Upper lobe of left lung (tissue), 6 donors: ENCODE measurements at regions not wholly inside any gene's neighbourhood (a gene's known extent, or its start where the extent isn't known, plus 50 kb on each side); places are given as distances from the start of the nearest gene placed in this dataset.

Experiments
- ATAC-seq, 2 donors: fragments of 200-7000 bp; cut with Tn5 transposase; one replicate each; pipeline ENCODE4 v1.9.1; 2022; ENCODE audit warnings: mild to moderate bottlenecking in 2 of 2, moderate library complexity in 2 of 2; ENCODE audit not compliant: low FRiP score in 2 of 2
- DNase-seq, 2 donors: peaks; one replicate each; pipeline ENCODE4 v3.0.0-alpha.2; 2019 to 2020
- H3K27ac ChIP-seq, 4 donors: fragments of 200-600 bp; sonication (generic); one replicate each; pipeline ENCODE4 v1.5.1; 2016 to 2019
- H3K27me3 ChIP-seq, 4 donors: fragments of 200-600 bp; sonication (generic); one replicate each; pipeline ENCODE4 v1.5.1; 2017 to 2019
- H3K36me3 ChIP-seq, 4 donors: fragments of 200-600 bp; sonication (generic); one replicate each; pipeline ENCODE4 v1.5.1; 2016 to 2019
- H3K4me1 ChIP-seq, 4 donors: fragments of 200-600 bp; sonication (generic); one replicate each; pipeline ENCODE4 v1.5.1; 2018 to 2019
- H3K4me3 ChIP-seq, 4 donors: fragments of 200-600 bp; sonication (generic); one replicate each; pipeline ENCODE4 v1.5.1; 2017 to 2019; ENCODE audit warnings: mild to moderate bottlenecking in 2 of 4, moderate library complexity in 1 of 4
- H3K9me3 ChIP-seq, 4 donors: fragments of 200-600 bp; sonication (generic); one replicate each; pipeline ENCODE4 v1.5.1; 2018 to 2019
- EP300 ChIP-seq, 4 donors: sonication (generic); formaldehyde crosslinking; IDR thresholded peaks; one replicate each; pipeline ENCODE4 v1.5.1; 2017; ENCODE audit warnings: antibody characterized with exemption in 4 of 4, control low read depth in 2 of 4
- POLR2A ChIP-seq, 4 donors: fragments of 450-650 bp; IDR thresholded peaks; one replicate each; pipeline ENCODE4 v1.5.1; 2016 to 2017; ENCODE audit warnings: antibody characterized with exemption in 4 of 4, mild to moderate bottlenecking in 2 of 4
- POLR2AphosphoS5 ChIP-seq, 2 donors: sonication (generic); formaldehyde crosslinking; IDR thresholded peaks; one replicate each; pipeline ENCODE4 v1.5.1; 2017; ENCODE audit warnings: antibody characterized with exemption in 2 of 2
- WGBS, 2 donors: methylation state at CpG; one replicate each; pipeline ENCODE4 v1.1.5; 2017 to 2018; 5-methylcytosine and 5-hydroxymethylcytosine counted together
- TF ChIP-seq, protein P1 (sequence below), 6 experiments: fragments of 450-650 bp in 4 of 6; fragments of 200-600 bp in 2 of 6; sonication (generic) in 2 of 6; IDR thresholded peaks; one replicate each; pipeline ENCODE4 v1.5.1; 2016 to 2019; ENCODE audit warnings: antibody characterized with exemption in 6 of 6
- donor health status: DM: no; HTN: no; CAD: no; lungs with moderate emphysema.
- donor health status: DM: no; HTN: yes; CAD: no; lungs with severe emphysema.

GRCh38 chr6:164927288-164928056 is 381.9 kb downstream of the C6orf118 start:
- Histone ChIP-seq H3K9me3 (no peaks in the 10 kb centered on the region), H3K27ac (no peak overlapping the region), H3K4me3 (no peak overlapping the region), H3K27me3 (no peaks in the 10 kb centered on the region), H3K4me1 (no peaks in the 10 kb centered on the region), H3K36me3 (no peaks in the 10 kb centered on the region)
- no peak for TF ChIP-seq POLR2AphosphoS5 (IDR thresholded peaks at IDR 0.05)
- TF ChIP-seq, protein P1, sequence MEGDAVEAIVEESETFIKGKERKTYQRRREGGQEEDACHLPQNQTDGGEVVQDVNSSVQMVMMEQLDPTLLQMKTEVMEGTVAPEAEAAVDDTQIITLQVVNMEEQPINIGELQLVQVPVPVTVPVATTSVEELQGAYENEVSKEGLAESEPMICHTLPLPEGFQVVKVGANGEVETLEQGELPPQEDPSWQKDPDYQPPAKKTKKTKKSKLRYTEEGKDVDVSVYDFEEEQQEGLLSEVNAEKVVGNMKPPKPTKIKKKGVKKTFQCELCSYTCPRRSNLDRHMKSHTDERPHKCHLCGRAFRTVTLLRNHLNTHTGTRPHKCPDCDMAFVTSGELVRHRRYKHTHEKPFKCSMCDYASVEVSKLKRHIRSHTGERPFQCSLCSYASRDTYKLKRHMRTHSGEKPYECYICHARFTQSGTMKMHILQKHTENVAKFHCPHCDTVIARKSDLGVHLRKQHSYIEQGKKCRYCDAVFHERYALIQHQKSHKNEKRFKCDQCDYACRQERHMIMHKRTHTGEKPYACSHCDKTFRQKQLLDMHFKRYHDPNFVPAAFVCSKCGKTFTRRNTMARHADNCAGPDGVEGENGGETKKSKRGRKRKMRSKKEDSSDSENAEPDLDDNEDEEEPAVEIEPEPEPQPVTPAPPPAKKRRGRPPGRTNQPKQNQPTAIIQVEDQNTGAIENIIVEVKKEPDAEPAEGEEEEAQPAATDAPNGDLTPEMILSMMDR (IDR thresholded peaks at IDR 0.05): peak; percentile 68 to 96 (median 88)
- DNase-seq: peak; percentile 62 to 93
- ATAC-seq: peak in 1 of 2 donors; percentile 91
- 18 to 21% methylated on average over 17 of the region's 17 CpGs for WGBS, 2 donors

DNA sequence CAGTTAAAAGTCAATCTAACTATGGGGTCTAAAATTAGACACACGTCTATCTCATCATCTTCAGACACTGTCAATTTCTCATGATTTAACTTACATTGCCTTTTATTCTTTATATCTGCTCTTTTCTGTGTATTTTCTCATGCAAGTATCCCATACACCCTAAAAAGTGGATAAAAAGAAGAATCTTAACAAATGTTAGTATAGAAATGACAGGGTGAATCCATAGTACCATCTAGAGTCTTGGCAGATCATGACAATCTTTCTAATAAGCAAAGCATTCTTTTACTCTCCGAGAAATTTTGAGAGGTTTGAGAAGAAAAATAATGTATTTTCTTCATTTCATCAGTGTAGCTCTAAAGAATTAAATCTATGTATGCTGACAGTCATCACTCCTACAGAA is 382.7 kb downstream of the C6orf118 start:
- no peaks in the 10 kb centered on the region for H3K36me3 ChIP-seq
- H3K9me3 ChIP-seq: no peaks in the 10 kb centered on the region
- no peak overlapping the region for H3K27ac ChIP-seq
- no peaks in the 10 kb centered on the region for H3K4me1 ChIP-seq
- TF ChIP-seq POLR2A (IDR thresholded peaks at IDR 0.05): no peak
- no peak for TF ChIP-seq POLR2AphosphoS5 (IDR thresholded peaks at IDR 0.05)
- TF ChIP-seq, protein P1 (IDR thresholded peaks at IDR 0.05): no peak
- TF ChIP-seq EP300 (IDR thresholded peaks at IDR 0.05): no peak
- DNase-seq: no peak
- H3K4me3 ChIP-seq: no peak overlapping the region
- 67 to 80% methylated on average over 2 of the region's 2 CpGs for WGBS, 2 donors
- no peak for ATAC-seq
- no peaks in the 10 kb centered on the region for H3K27me3 ChIP-seq

DNA sequence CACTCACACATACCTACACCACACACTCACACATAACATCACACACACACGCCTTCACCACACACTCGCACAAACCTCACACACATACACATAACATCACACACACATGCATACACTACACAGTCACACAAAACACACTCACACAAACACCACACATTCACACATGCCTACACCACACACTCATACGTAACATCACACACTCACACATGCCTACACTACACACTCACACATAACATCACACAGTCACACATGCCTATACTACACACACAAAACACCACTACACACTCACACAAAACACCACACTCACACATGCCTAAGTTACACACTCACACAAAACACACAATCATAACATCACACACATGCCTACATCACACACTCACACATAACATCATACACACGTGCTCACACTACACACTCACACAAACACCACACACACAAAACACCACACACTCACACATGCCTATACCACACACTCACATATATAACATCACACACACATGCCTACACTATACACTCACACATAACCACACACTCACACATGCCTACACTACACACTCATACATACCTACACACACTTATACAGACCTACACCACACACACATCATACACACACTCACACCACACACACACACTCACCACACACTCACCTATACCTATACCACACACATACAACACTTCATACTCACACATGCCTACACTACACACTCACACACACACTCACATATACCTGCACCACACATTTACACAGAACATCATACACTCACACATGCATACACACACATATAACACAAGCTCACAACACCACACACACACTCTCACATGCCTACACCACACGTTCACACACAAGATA is 383.5 kb downstream of the C6orf118 start:
- Histone ChIP-seq H3K27ac (no peak overlapping the region), H3K27me3 (no peaks in the 10 kb centered on the region), H3K36me3 (no peaks in the 10 kb centered on the region), H3K4me1 (no peaks in the 10 kb centered on the region), H3K4me3 (no peak overlapping the region), H3K9me3 (no peaks in the 10 kb centered on the region)
- peak; percentile 7 to 41 for ATAC-seq
- 88 to 92% methylated on average over 5 of the region's 5 CpGs for WGBS, 2 donors
- TF ChIP-seq POLR2A (IDR thresholded peaks at IDR 0.05) (no peak), EP300 (IDR thresholded peaks at IDR 0.05) (no peak), POLR2AphosphoS5 (IDR thresholded peaks at IDR 0.05) (no peak)
- TF ChIP-seq, protein P1 (IDR thresholded peaks at IDR 0.05): no peak
- DNase-seq: no peak

GRCh38 chr6:164924674-164925073 is 384.7 kb downstream of the C6orf118 start:
- TF ChIP-seq EP300 (IDR thresholded peaks at IDR 0.05) (no peak), POLR2A (IDR thresholded peaks at IDR 0.05) (no peak), POLR2AphosphoS5 (IDR thresholded peaks at IDR 0.05) (no peak)
- TF ChIP-seq, protein P1 (IDR thresholded peaks at IDR 0.05): no peak

More at GRCh38 chr6:164924674-164925073, 384.7 kb downstream of the C6orf118 start:
- Histone ChIP-seq H3K4me1 (no peaks in the 10 kb centered on the region), H3K27me3 (no peaks in the 10 kb centered on the region), H3K9me3 (no peaks in the 10 kb centered on the region), H3K36me3 (no peaks in the 10 kb centered on the region), H3K27ac (no peak overlapping the region), H3K4me3 (no peak overlapping the region)
- ATAC-seq (no peak), DNase-seq (no peak)
- whole genome bisulfite sequencing, 2 donors: 57 to 61% methylated on average over 10 of the region's 10 CpGs
